ENCODE measurements at regions not wholly inside any gene's neighbourhood (a gene's known extent, or its start where the extent isn't known, plus 50 kb on each side); places are given as distances from the start of the nearest gene placed in this dataset.

GRCh38 chr3:70829092-70829491 lies 516.7 kb upstream of the MDFIC2 start:
- Histone ChIP-seq H3K9me2 (replicated peaks; ENCODE audit: control insufficient read depth, low read length) (no peaks in the 10 kb centered on the region), H3K4me3 (ENCODE audit: low read length) (no peak overlapping the region), H3K9me3 (ENCODE audit: control insufficient read depth, insufficient read depth, low read length) (no peaks in the 10 kb centered on the region), H3K4me2 (ENCODE audit: low read length) (no peak overlapping the region), H3K27ac (ENCODE audit: low read depth, low read length) (no peak overlapping the region), H3K79me2 (ENCODE audit: control insufficient read depth, low read length) (no peaks in the 10 kb centered on the region), H3K4me1 (ENCODE audit: control insufficient read depth, low read length) (no peaks in the 10 kb centered on the region), H4K20me1 (ENCODE audit: control insufficient read depth, insufficient read depth, low read depth, low read length) (no peaks in the 10 kb centered on the region), H3K27me3 (ENCODE audit: control insufficient read depth, low read length) (no peaks in the 10 kb centered on the region), H3K36me3 (ENCODE audit: control insufficient read depth, low read length) (no peaks in the 10 kb centered on the region), H3F3A (ENCODE audit: control insufficient read depth, insufficient read depth) (no peaks in the 10 kb centered on the region)
- TF ChIP-seq EZH2phosphoT487 (IDR thresholded peaks at IDR 0.05; ENCODE audit: borderline replicate concordance, low read length), result no peak
- no peak for TF ChIP-seq CTCF (IDR thresholded peaks at IDR 0.05; ENCODE audit: low read depth, low read length, poor library complexity, severe bottlenecking)

GRCh38 chr3:70824773-70825172 lies 512.3 kb upstream of the MDFIC2 start:
- no peak for TF ChIP-seq CTCF (IDR thresholded peaks at IDR 0.05; ENCODE audit: low read depth, low read length, poor library complexity, severe bottlenecking)
- TF ChIP-seq EZH2phosphoT487 (IDR thresholded peaks at IDR 0.05; ENCODE audit: borderline replicate concordance, low read length), result no peak
- H3K36me3 ChIP-seq (ENCODE audit: control insufficient read depth, low read length), result no peaks in the 10 kb centered on the region
- no peaks in the 10 kb centered on the region for H3K9me3 ChIP-seq (ENCODE audit: control insufficient read depth, insufficient read depth, low read length)
- no peaks in the 10 kb centered on the region for H3F3A ChIP-seq (ENCODE audit: control insufficient read depth, insufficient read depth)
- H4K20me1 ChIP-seq (ENCODE audit: control insufficient read depth, insufficient read depth, low read depth, low read length), result no peaks in the 10 kb centered on the region
- no peak overlapping the region for H3K27ac ChIP-seq (ENCODE audit: low read depth, low read length)
- H3K79me2 ChIP-seq (ENCODE audit: control insufficient read depth, low read length), result no peaks in the 10 kb centered on the region
- no peak overlapping the region for H3K4me2 ChIP-seq (ENCODE audit: low read length)
- no peaks in the 10 kb centered on the region for H3K27me3 ChIP-seq (ENCODE audit: control insufficient read depth, low read length)
- no peak overlapping the region for H3K4me3 ChIP-seq (ENCODE audit: low read length)
- H3K9me2 ChIP-seq (replicated peaks; ENCODE audit: control insufficient read depth, low read length), result no peaks in the 10 kb centered on the region
- no peaks in the 10 kb centered on the region for H3K4me1 ChIP-seq (ENCODE audit: control insufficient read depth, low read length)

GRCh38 chr3:70824078-70824477 lies 511.6 kb upstream of the MDFIC2 start:
- Histone ChIP-seq H3K27me3 (ENCODE audit: control insufficient read depth, low read length) (no peaks in the 10 kb centered on the region), H3K27ac (ENCODE audit: low read depth, low read length) (no peak overlapping the region), H3K4me2 (ENCODE audit: low read length) (no peak overlapping the region), H3K4me3 (ENCODE audit: low read length) (no peak overlapping the region), H3K9me2 (replicated peaks; ENCODE audit: control insufficient read depth, low read length) (no peaks in the 10 kb centered on the region), H3K36me3 (ENCODE audit: control insufficient read depth, low read length) (no peaks in the 10 kb centered on the region), H3F3A (ENCODE audit: control insufficient read depth, insufficient read depth) (no peaks in the 10 kb centered on the region), H4K20me1 (ENCODE audit: control insufficient read depth, insufficient read depth, low read depth, low read length) (no peaks in the 10 kb centered on the region), H3K4me1 (ENCODE audit: control insufficient read depth, low read length) (no peaks in the 10 kb centered on the region), H3K79me2 (ENCODE audit: control insufficient read depth, low read length) (no peaks in the 10 kb centered on the region), H3K9me3 (ENCODE audit: control insufficient read depth, insufficient read depth, low read length) (no peaks in the 10 kb centered on the region)
- TF ChIP-seq CTCF (IDR thresholded peaks at IDR 0.05; ENCODE audit: low read depth, low read length, poor library complexity, severe bottlenecking), result no peak
- TF ChIP-seq EZH2phosphoT487 (IDR thresholded peaks at IDR 0.05; ENCODE audit: borderline replicate concordance, low read length), result no peak

- H3K79me2 ChIP-seq (ENCODE audit: control insufficient read depth, low read length), result no peaks in the 10 kb centered on the region
- no peaks in the 10 kb centered on the region for H3K9me3 ChIP-seq (ENCODE audit: control insufficient read depth, insufficient read depth, low read length)
- H3F3A ChIP-seq (ENCODE audit: control insufficient read depth, insufficient read depth), result no peaks in the 10 kb centered on the region
- TF ChIP-seq CTCF (IDR thresholded peaks at IDR 0.05; ENCODE audit: low read depth, low read length, poor library complexity, severe bottlenecking) (no peak), EZH2phosphoT487 (IDR thresholded peaks at IDR 0.05; ENCODE audit: borderline replicate concordance, low read length) (no peak)
- H3K36me3 ChIP-seq (ENCODE audit: control insufficient read depth, low read length), result no peaks in the 10 kb centered on the region
- no peaks in the 10 kb centered on the region for H3K27me3 ChIP-seq (ENCODE audit: control insufficient read depth, low read length)
- H3K4me1 ChIP-seq (ENCODE audit: control insufficient read depth, low read length), result no peaks in the 10 kb centered on the region
- H3K9me2 ChIP-seq (replicated peaks; ENCODE audit: control insufficient read depth, low read length), result no peaks in the 10 kb centered on the region
- H3K27ac ChIP-seq (ENCODE audit: low read depth, low read length), result no peak overlapping the region
- no peaks in the 10 kb centered on the region for H4K20me1 ChIP-seq (ENCODE audit: control insufficient read depth, insufficient read depth, low read depth, low read length)
- no peak overlapping the region for H3K4me2 ChIP-seq (ENCODE audit: low read length)
- H3K4me3 ChIP-seq (ENCODE audit: low read length), result no peak overlapping the region
These were observed 511.2 kb upstream of the MDFIC2 start for GRCh38 chr3:70823622-70824021.

Measured in DOHH2 (cell line).